ENCODE measurements at regions not wholly inside any gene's neighbourhood (a gene's known extent, or its start where the extent isn't known, plus 50 kb on each side); places are given as distances from the start of the nearest gene placed in this dataset.

DNA sequence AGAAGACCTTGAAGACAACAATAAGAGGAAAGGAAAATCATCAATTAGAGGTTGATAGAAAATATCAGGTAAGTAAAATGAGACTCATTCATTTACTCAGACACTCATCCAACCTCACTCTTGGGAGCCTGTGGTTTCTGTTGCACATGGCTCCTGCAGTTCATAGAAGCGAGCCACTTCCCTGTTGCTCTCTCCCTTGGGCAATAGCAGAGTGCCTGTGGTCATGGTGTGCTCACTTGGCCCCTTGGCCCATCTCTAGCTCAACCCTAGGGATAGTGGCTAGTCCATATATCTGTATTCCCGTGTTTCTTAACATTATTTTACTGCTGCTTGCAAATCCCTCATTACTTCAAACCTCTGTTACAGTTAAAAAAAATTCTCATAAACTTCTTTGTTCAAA, 368.6 kb downstream of the PTPRC start:
- no peak for DNase-seq (ENCODE audit: low spot score)
- Histone ChIP-seq H3K4me3 (ENCODE audit: low read depth, low read length, poor library complexity, severe bottlenecking) (no peak overlapping the region), H3K36me3 (ENCODE audit: insufficient read depth, low read length, poor library complexity, severe bottlenecking) (no peaks in the 10 kb centered on the region), H3K27me3 (replicated peaks; ENCODE audit: insufficient read depth, low read depth, low read length, poor library complexity) (no peaks in the 10 kb centered on the region), H3K4me1 (ENCODE audit: insufficient read depth, low read length, poor library complexity, severe bottlenecking) (peaks cover 32% of the 10 kb centered on the region), H3K9me3 (ENCODE audit: low read depth, low read length, poor library complexity, severe bottlenecking) (no peaks in the 10 kb centered on the region), H3K27ac (ENCODE audit: low read depth, low read length, poor library complexity, severe bottlenecking) (no peak overlapping the region)
- intact Hi-C loops (cut with micrococcal nuclease; ENCODE audit: unreplicated experiment), result no loop called here
- TF ChIP-seq, protein P1, sequence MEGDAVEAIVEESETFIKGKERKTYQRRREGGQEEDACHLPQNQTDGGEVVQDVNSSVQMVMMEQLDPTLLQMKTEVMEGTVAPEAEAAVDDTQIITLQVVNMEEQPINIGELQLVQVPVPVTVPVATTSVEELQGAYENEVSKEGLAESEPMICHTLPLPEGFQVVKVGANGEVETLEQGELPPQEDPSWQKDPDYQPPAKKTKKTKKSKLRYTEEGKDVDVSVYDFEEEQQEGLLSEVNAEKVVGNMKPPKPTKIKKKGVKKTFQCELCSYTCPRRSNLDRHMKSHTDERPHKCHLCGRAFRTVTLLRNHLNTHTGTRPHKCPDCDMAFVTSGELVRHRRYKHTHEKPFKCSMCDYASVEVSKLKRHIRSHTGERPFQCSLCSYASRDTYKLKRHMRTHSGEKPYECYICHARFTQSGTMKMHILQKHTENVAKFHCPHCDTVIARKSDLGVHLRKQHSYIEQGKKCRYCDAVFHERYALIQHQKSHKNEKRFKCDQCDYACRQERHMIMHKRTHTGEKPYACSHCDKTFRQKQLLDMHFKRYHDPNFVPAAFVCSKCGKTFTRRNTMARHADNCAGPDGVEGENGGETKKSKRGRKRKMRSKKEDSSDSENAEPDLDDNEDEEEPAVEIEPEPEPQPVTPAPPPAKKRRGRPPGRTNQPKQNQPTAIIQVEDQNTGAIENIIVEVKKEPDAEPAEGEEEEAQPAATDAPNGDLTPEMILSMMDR (conservative IDR thresholded peaks at IDR 0.05; ENCODE audit: low read depth, low read length), result no peak
- TF ChIP-seq EZH2 (IDR thresholded peaks at IDR 0.05; ENCODE audit: borderline replicate concordance, low read depth, low read length, poor library complexity, severe bottlenecking), result no peak
- POLR2A ChIA-PET (ENCODE audit: low non-redundant PET), result no interaction called here
- CTCF ChIA-PET, result no interaction called here
- BruUV-seq (replicated peaks), result no TSS peak

DNA sequence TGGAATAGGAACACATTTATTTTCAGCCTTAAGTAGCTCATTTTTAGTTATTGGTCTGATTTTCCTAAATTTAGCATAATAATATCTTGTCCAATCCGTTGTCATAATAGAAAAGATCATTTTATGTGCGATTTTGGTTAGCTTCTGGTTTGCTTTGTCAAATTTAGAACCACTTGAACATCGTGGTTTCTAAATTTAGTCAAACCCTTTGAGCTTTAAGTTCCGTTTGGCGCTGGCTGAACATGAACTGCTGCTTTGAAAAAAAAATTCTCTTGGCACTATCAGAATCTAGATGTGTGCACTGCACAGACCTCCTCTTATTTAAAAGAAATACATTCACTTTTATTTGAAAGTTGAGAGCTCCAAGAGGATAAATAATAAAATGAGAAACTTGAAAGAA, 370.6 kb downstream of the PTPRC start:
- Histone ChIP-seq H3K36me3 (ENCODE audit: insufficient read depth, low read length, poor library complexity, severe bottlenecking) (no peaks in the 10 kb centered on the region), H3K9me3 (ENCODE audit: low read depth, low read length, poor library complexity, severe bottlenecking) (no peaks in the 10 kb centered on the region), H3K27ac (ENCODE audit: low read depth, low read length, poor library complexity, severe bottlenecking) (no peak overlapping the region), H3K27me3 (replicated peaks; ENCODE audit: insufficient read depth, low read depth, low read length, poor library complexity) (no peaks in the 10 kb centered on the region), H3K4me1 (ENCODE audit: insufficient read depth, low read length, poor library complexity, severe bottlenecking) (peaks cover 12% of the 10 kb centered on the region), H3K4me3 (ENCODE audit: low read depth, low read length, poor library complexity, severe bottlenecking) (no peak overlapping the region)
- TF ChIP-seq EZH2 (IDR thresholded peaks at IDR 0.05; ENCODE audit: borderline replicate concordance, low read depth, low read length, poor library complexity, severe bottlenecking), result no peak
- TF ChIP-seq, protein P1 (conservative IDR thresholded peaks at IDR 0.05; ENCODE audit: low read depth, low read length), result no peak
- POLR2A ChIA-PET (ENCODE audit: low non-redundant PET), result interaction anchor here (0.6 to 0.7 kb wide), 2 partner anchors 11 to 234 kb away, joined by 4 to 5 read pairs; no protein-coding TSS in a partner anchor
- BruUV-seq (replicated peaks), result no TSS peak
- DNase-seq (ENCODE audit: low spot score), result no peak
- CTCF ChIA-PET, result no interaction called here
- intact Hi-C loops (cut with micrococcal nuclease; ENCODE audit: unreplicated experiment), result no loop called here

DNA sequence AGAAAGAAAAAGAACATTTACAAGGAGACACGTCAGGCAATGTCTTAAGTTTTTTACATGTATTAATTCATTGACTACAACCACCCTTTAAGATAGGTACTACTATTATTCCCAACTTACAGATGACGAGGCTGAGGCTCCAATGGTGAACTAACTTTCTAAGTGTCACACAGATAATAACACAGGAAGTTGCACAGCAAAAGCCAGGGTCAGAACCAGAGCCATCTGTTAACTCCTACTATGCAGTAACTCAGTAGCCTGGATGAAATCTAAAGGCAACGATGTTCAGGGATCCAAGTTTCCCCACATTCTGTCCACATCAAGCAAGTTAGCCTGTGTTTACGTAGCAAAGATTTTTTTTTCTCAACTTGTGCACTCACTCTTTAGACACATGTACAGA, 371.7 kb downstream of the PTPRC start:
- peaks cover 12% of the 10 kb centered on the region for H3K4me1 ChIP-seq (ENCODE audit: insufficient read depth, low read length, poor library complexity, severe bottlenecking)
- no peaks in the 10 kb centered on the region for H3K27me3 ChIP-seq (replicated peaks; ENCODE audit: insufficient read depth, low read depth, low read length, poor library complexity)
- DNase-seq (ENCODE audit: low spot score), result no peak
- peak overlapping the region; percentile 15 for H3K27ac ChIP-seq (ENCODE audit: low read depth, low read length, poor library complexity, severe bottlenecking)
- TF ChIP-seq, protein P1 (conservative IDR thresholded peaks at IDR 0.05; ENCODE audit: low read depth, low read length), result no peak
- TF ChIP-seq EZH2 (IDR thresholded peaks at IDR 0.05; ENCODE audit: borderline replicate concordance, low read depth, low read length, poor library complexity, severe bottlenecking), result no peak
- intact Hi-C loops (cut with micrococcal nuclease; ENCODE audit: unreplicated experiment), result no loop called here
- no TSS peak for BruUV-seq (replicated peaks)
- CTCF ChIA-PET, result no interaction called here
- H3K9me3 ChIP-seq (ENCODE audit: low read depth, low read length, poor library complexity, severe bottlenecking), result no peaks in the 10 kb centered on the region
- H3K4me3 ChIP-seq (ENCODE audit: low read depth, low read length, poor library complexity, severe bottlenecking), result no peak overlapping the region
- H3K36me3 ChIP-seq (ENCODE audit: insufficient read depth, low read length, poor library complexity, severe bottlenecking), result no peaks in the 10 kb centered on the region
- POLR2A ChIA-PET (ENCODE audit: low non-redundant PET), result no interaction called here

All from A673 (cell line).